ENCODE measurements at regions not wholly inside any gene's neighbourhood (a gene's known extent, or its start where the extent isn't known, plus 50 kb on each side); places are given as distances from the start of the nearest gene placed in this dataset.

GRCh38 chr21:36608041-36608896 is 90.6 kb upstream of the SIM2 start:
- H3K9ac ChIP-seq (ENCODE audit: low read length), result no peak overlapping the region
- no peak overlapping the region for H3K4me3 ChIP-seq (ENCODE audit: low read length)
- no peaks in the 10 kb centered on the region for H3K27me3 ChIP-seq (ENCODE audit: low read depth, low read length)
- no peak overlapping the region for H2AFZ ChIP-seq (ENCODE audit: low read depth, low read length)
- no peak overlapping the region for H3K27ac ChIP-seq (ENCODE audit: low read length)
- H3K4me1 ChIP-seq (ENCODE audit: low read length), result no peaks in the 10 kb centered on the region
- H3K79me2 ChIP-seq (ENCODE audit: low read length), result no peaks in the 10 kb centered on the region
- no peaks in the 10 kb centered on the region for H3K36me3 ChIP-seq (replicated peaks; ENCODE audit: low read depth, low read length)
- no peaks in the 10 kb centered on the region for H4K20me1 ChIP-seq (ENCODE audit: insufficient read depth, low read length)
- H3K4me2 ChIP-seq (ENCODE audit: low read length), result no peak overlapping the region
- no peaks in the 10 kb centered on the region for H3K9me3 ChIP-seq (ENCODE audit: insufficient read depth, low read length)
- TF ChIP-seq EZH2phosphoT487 (IDR thresholded peaks at IDR 0.05; ENCODE audit: low read depth) (no peak), CTCF (IDR thresholded peaks at IDR 0.05; ENCODE audit: low read depth, low read length) (no peak)

- no peak overlapping the region for H3K27ac ChIP-seq (ENCODE audit: low read length)
- no peak overlapping the region for H3K4me3 ChIP-seq (ENCODE audit: low read length)
- H4K20me1 ChIP-seq (ENCODE audit: insufficient read depth, low read length), result no peaks in the 10 kb centered on the region
- H3K4me1 ChIP-seq (ENCODE audit: low read length), result no peaks in the 10 kb centered on the region
- H3K27me3 ChIP-seq (ENCODE audit: low read depth, low read length), result no peaks in the 10 kb centered on the region
- H2AFZ ChIP-seq (ENCODE audit: low read depth, low read length), result no peak overlapping the region
- no peaks in the 10 kb centered on the region for H3K79me2 ChIP-seq (ENCODE audit: low read length)
- no peak overlapping the region for H3K4me2 ChIP-seq (ENCODE audit: low read length)
- no peak for TF ChIP-seq EZH2phosphoT487 (IDR thresholded peaks at IDR 0.05; ENCODE audit: low read depth)
- TF ChIP-seq CTCF (IDR thresholded peaks at IDR 0.05; ENCODE audit: low read depth, low read length), result no peak
- no peaks in the 10 kb centered on the region for H3K9me3 ChIP-seq (ENCODE audit: insufficient read depth, low read length)
- H3K9ac ChIP-seq (ENCODE audit: low read length), result no peak overlapping the region
- H3K36me3 ChIP-seq (replicated peaks; ENCODE audit: low read depth, low read length), result no peaks in the 10 kb centered on the region
Measured at GRCh38 chr21:36608897-36609225, 90.1 kb upstream of the SIM2 start.

GRCh38 chr21:36609654-36610053 is 89.3 kb upstream of the SIM2 start:
- Histone ChIP-seq H3K27ac (ENCODE audit: low read length) (no peak overlapping the region), H2AFZ (ENCODE audit: low read depth, low read length) (no peak overlapping the region), H3K36me3 (replicated peaks; ENCODE audit: low read depth, low read length) (no peaks in the 10 kb centered on the region), H3K4me1 (ENCODE audit: low read length) (no peaks in the 10 kb centered on the region), H3K9ac (ENCODE audit: low read length) (no peak overlapping the region), H3K4me2 (ENCODE audit: low read length) (no peak overlapping the region), H3K9me3 (ENCODE audit: insufficient read depth, low read length) (no peaks in the 10 kb centered on the region), H3K79me2 (ENCODE audit: low read length) (no peaks in the 10 kb centered on the region), H3K27me3 (ENCODE audit: low read depth, low read length) (peaks cover 7% of the 10 kb centered on the region; the same call in 1 of the 2 replicates), H3K4me3 (ENCODE audit: low read length) (no peak overlapping the region), H4K20me1 (ENCODE audit: insufficient read depth, low read length) (no peaks in the 10 kb centered on the region)
- TF ChIP-seq EZH2phosphoT487 (IDR thresholded peaks at IDR 0.05; ENCODE audit: low read depth) (no peak), CTCF (IDR thresholded peaks at IDR 0.05; ENCODE audit: low read depth, low read length) (no peak)

GRCh38 chr21:36610201-36610600 is 88.7 kb upstream of the SIM2 start:
- Histone ChIP-seq H3K36me3 (replicated peaks; ENCODE audit: low read depth, low read length) (no peaks in the 10 kb centered on the region), H3K4me3 (ENCODE audit: low read length) (no peak overlapping the region), H4K20me1 (ENCODE audit: insufficient read depth, low read length) (no peaks in the 10 kb centered on the region), H3K27me3 (ENCODE audit: low read depth, low read length) (peaks cover 7% of the 10 kb centered on the region; the same call in 1 of the 2 replicates), H3K4me1 (ENCODE audit: low read length) (no peaks in the 10 kb centered on the region), H3K27ac (ENCODE audit: low read length) (no peak overlapping the region), H3K9me3 (ENCODE audit: insufficient read depth, low read length) (no peaks in the 10 kb centered on the region), H2AFZ (ENCODE audit: low read depth, low read length) (no peak overlapping the region), H3K4me2 (ENCODE audit: low read length) (no peak overlapping the region), H3K79me2 (ENCODE audit: low read length) (no peaks in the 10 kb centered on the region), H3K9ac (ENCODE audit: low read length) (no peak overlapping the region)
- TF ChIP-seq CTCF (IDR thresholded peaks at IDR 0.05; ENCODE audit: low read depth, low read length) (no peak), EZH2phosphoT487 (IDR thresholded peaks at IDR 0.05; ENCODE audit: low read depth) (no peak)
